ENCODE measurements at regions not wholly inside any gene's neighbourhood (a gene's known extent, or its start where the extent isn't known, plus 50 kb on each side); places are given as distances from the start of the nearest gene placed in this dataset.

DNA sequence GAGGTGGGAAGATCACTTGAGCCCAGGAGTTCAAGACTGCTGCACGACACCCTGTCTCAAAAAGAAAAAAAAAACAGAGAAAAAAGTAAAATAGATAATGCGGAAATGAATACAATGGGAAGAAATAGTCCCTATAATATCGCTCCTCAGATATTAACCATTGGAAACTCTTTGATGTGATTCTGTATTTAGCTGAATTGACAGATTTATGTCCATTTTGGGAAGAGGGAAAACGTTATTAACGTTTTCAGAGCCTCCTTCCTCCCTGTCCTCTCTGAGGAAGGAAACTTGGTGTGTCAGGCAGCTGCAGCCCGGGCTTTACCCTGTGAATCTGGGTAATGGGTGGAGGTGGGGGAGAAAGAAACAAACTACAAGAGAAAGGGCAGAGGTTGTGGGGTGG, 61.6 kb upstream of the ECE1 start:
- Histone ChIP-seq H3K9me2 (replicated peaks; ENCODE audit: low read length) (no peaks in the 10 kb centered on the region), H3K79me2 (ENCODE audit: low read length) (no peaks in the 10 kb centered on the region), H3F3A (ENCODE audit: low read length, unreplicated experiment) (no peaks in the 10 kb centered on the region), H4K20me1 (ENCODE audit: low read length) (no peaks in the 10 kb centered on the region), H3K27me3 (ENCODE audit: low read length) (no peaks in the 10 kb centered on the region), H3K4me3 (ENCODE audit: low read length) (no peak overlapping the region), H3K4me2 (ENCODE audit: low read length) (no peak overlapping the region), H3K36me3 (ENCODE audit: low read depth, low read length) (no peaks in the 10 kb centered on the region), H3K4me1 (ENCODE audit: insufficient read depth, low read length) (peaks cover 2% of the 10 kb centered on the region; the same call in 1 of the 2 replicates), H2AFZ (ENCODE audit: low read length) (no peak overlapping the region), H3K9ac (ENCODE audit: low read length) (no peak overlapping the region), H3K9me3 (ENCODE audit: low read length) (no peaks in the 10 kb centered on the region), H3K27ac (ENCODE audit: low read length) (no peak overlapping the region)
- TF ChIP-seq, protein P1, sequence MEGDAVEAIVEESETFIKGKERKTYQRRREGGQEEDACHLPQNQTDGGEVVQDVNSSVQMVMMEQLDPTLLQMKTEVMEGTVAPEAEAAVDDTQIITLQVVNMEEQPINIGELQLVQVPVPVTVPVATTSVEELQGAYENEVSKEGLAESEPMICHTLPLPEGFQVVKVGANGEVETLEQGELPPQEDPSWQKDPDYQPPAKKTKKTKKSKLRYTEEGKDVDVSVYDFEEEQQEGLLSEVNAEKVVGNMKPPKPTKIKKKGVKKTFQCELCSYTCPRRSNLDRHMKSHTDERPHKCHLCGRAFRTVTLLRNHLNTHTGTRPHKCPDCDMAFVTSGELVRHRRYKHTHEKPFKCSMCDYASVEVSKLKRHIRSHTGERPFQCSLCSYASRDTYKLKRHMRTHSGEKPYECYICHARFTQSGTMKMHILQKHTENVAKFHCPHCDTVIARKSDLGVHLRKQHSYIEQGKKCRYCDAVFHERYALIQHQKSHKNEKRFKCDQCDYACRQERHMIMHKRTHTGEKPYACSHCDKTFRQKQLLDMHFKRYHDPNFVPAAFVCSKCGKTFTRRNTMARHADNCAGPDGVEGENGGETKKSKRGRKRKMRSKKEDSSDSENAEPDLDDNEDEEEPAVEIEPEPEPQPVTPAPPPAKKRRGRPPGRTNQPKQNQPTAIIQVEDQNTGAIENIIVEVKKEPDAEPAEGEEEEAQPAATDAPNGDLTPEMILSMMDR (conservative IDR thresholded peaks at IDR 0.05; ENCODE audit: low read depth, low read length): no peak
- TF ChIP-seq EZH2phosphoT487 (IDR thresholded peaks at IDR 0.05; ENCODE audit: borderline replicate concordance, low read length): no peak
- no peak for TF ChIP-seq EZH2 (IDR thresholded peaks at IDR 0.05; ENCODE audit: low read length, unreplicated experiment)
- BruUV-seq (replicated peaks): no TSS peak
- DNase-seq (no peak), ATAC-seq (no peak)
- intact Hi-C loops (cut with micrococcal nuclease): no loop called here
- POLR2A ChIA-PET (ENCODE audit: unreplicated experiment): no interaction called here
- CTCF ChIA-PET: no interaction called here

DNA sequence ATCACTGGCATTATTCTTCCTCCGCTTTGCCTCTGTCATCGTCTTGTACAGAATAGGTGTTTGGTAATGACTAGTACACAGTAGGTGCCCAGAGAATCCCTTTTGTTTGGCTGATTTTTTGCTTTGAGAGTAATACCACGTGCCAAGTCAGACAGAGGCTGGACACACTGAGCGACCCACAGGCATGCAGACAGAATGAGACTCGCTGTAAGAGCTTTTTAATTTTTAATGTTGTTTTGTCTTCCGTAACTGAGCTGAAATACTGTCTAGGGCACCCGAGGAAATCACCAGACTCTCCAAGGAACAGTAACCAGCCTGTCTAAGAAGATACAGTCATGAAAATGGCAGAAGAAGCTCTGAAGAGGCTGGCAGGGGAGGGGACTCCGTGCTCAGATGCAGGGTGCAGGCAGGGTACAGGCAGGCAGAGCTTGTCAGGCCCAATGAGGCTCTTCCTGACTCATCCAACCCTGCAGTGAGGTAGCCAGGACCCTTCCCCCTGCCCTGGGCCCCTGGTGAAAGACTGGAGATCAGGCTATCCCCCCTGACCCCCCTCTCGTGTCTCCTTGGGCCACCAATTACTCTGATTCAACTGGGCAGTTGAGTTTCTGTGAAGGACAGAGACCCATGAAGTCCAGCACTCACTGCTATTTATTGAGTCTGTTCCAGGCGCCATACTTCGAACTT, 60.1 kb upstream of the ECE1 start:
- H4K20me1 ChIP-seq (ENCODE audit: low read length): no peaks in the 10 kb centered on the region
- no peaks in the 10 kb centered on the region for H3K36me3 ChIP-seq (ENCODE audit: low read depth, low read length)
- H3F3A ChIP-seq (ENCODE audit: low read length, unreplicated experiment): no peaks in the 10 kb centered on the region
- peaks cover 8% of the 10 kb centered on the region for H3K79me2 ChIP-seq (ENCODE audit: low read length)
- ATAC-seq (no peak), DNase-seq (no peak)
- BruUV-seq (replicated peaks): no TSS peak
- no peaks in the 10 kb centered on the region for H3K27me3 ChIP-seq (ENCODE audit: low read length)
- H3K9me3 ChIP-seq (ENCODE audit: low read length): no peaks in the 10 kb centered on the region
- ChIA-PET CTCF (no interaction called here), POLR2A (ENCODE audit: unreplicated experiment) (no interaction called here)
- TF ChIP-seq EZH2 (IDR thresholded peaks at IDR 0.05; ENCODE audit: low read length, unreplicated experiment): no peak
- no peak for TF ChIP-seq EZH2phosphoT487 (IDR thresholded peaks at IDR 0.05; ENCODE audit: borderline replicate concordance, low read length)
- TF ChIP-seq, protein P1 (conservative IDR thresholded peaks at IDR 0.05; ENCODE audit: low read depth, low read length): no peak
- H3K9me2 ChIP-seq (replicated peaks; ENCODE audit: low read length): no peaks in the 10 kb centered on the region
- H3K4me1 ChIP-seq (ENCODE audit: insufficient read depth, low read length): peaks cover 10% of the 10 kb centered on the region
- H3K4me3 ChIP-seq (ENCODE audit: low read length): no peak overlapping the region
- H3K4me2 ChIP-seq (ENCODE audit: low read length): no peak overlapping the region
- H2AFZ ChIP-seq (ENCODE audit: low read length): no peak overlapping the region
- no peak overlapping the region for H3K27ac ChIP-seq (ENCODE audit: low read length)
- intact Hi-C loops (cut with micrococcal nuclease): no loop called here
- H3K9ac ChIP-seq (ENCODE audit: low read length): no peak overlapping the region

DNA sequence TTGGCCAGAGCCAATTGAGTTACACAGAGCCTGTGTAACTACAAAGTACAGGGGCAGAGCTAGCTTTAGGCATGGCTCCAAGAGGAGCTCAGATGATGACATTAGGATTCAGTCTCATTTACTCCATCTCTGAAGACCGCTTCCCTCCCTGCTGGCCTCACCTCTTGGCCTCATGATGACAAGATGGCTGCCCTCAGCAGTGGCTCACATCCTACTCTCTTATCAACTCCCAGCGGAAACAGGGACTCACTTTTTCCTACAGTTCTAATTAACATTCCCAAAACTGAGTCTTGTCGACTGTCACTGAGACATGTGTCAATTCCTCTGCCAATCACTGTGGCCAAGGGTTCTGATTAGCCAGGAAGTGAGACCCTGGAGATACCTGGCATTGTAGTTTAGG, 59.4 kb upstream of the ECE1 start:
- Histone ChIP-seq H3K27ac (ENCODE audit: low read length) (no peak overlapping the region), H3K4me3 (ENCODE audit: low read length) (no peak overlapping the region), H3K27me3 (ENCODE audit: low read length) (no peaks in the 10 kb centered on the region), H3K79me2 (ENCODE audit: low read length) (peaks cover 12% of the 10 kb centered on the region), H2AFZ (ENCODE audit: low read length) (no peak overlapping the region), H4K20me1 (ENCODE audit: low read length) (peaks cover 2% of the 10 kb centered on the region; the same call in 1 of the 2 replicates), H3K4me2 (ENCODE audit: low read length) (no peak overlapping the region), H3K4me1 (ENCODE audit: insufficient read depth, low read length) (peaks cover 10% of the 10 kb centered on the region), H3F3A (ENCODE audit: low read length, unreplicated experiment) (no peaks in the 10 kb centered on the region), H3K9ac (ENCODE audit: low read length) (no peak overlapping the region), H3K36me3 (ENCODE audit: low read depth, low read length) (no peaks in the 10 kb centered on the region), H3K9me2 (replicated peaks; ENCODE audit: low read length) (no peaks in the 10 kb centered on the region), H3K9me3 (ENCODE audit: low read length) (no peaks in the 10 kb centered on the region)
- DNase-seq (no peak), ATAC-seq (no peak)
- BruUV-seq (replicated peaks): no TSS peak
- CTCF ChIA-PET: no interaction called here
- intact Hi-C loops (cut with micrococcal nuclease): no loop called here
- POLR2A ChIA-PET (ENCODE audit: unreplicated experiment): no interaction called here
- TF ChIP-seq EZH2 (IDR thresholded peaks at IDR 0.05; ENCODE audit: low read length, unreplicated experiment): no peak
- TF ChIP-seq EZH2phosphoT487 (IDR thresholded peaks at IDR 0.05; ENCODE audit: borderline replicate concordance, low read length): no peak
- TF ChIP-seq, protein P1 (conservative IDR thresholded peaks at IDR 0.05; ENCODE audit: low read depth, low read length): no peak
